ENCODE measurements at regions not wholly inside any gene's neighbourhood (a gene's known extent, or its start where the extent isn't known, plus 50 kb on each side); places are given as distances from the start of the nearest gene placed in this dataset.

- peak; percentile 60; the same call in 1 of the 2 replicates for TF ChIP-seq ZNF431 (CRISPR knock-in tag; IDR thresholded peaks at IDR 0.05)
- TF ChIP-seq E2F8 (IDR thresholded peaks at IDR 0.05; ENCODE audit: low read depth, partially characterized antibody): no peak
- TF ChIP-seq ZNF263 (CRISPR knock-in tag; IDR thresholded peaks at IDR 0.05; ENCODE audit: borderline replicate concordance): no peak
- TF ChIP-seq SMC3 (conservative IDR thresholded peaks at IDR 0.05; ENCODE audit: insufficient read depth, low read depth, low read length): no peak
- peak; percentile 69; the same call in 1 of the 2 replicates for TF ChIP-seq SOX6 (IDR thresholded peaks at IDR 0.05)
- no peak for TF ChIP-seq GABPA (tag; conservative IDR thresholded peaks at IDR 0.05; ENCODE audit: low read depth)
- no peak for TF ChIP-seq ZBTB33 (CRISPR knock-in tag; IDR thresholded peaks at IDR 0.05)
- TF ChIP-seq ZNF3 (CRISPR knock-in tag; IDR thresholded peaks at IDR 0.05): no peak
- no peak for TF ChIP-seq RBFOX2 (IDR thresholded peaks at IDR 0.05; ENCODE audit: low read depth, low read length)
- TF ChIP-seq TCFL5 (CRISPR knock-in tag; conservative IDR thresholded peaks at IDR 0.05): no peak
- no peak for TF ChIP-seq ETS2 (tag; IDR thresholded peaks at IDR 0.05; ENCODE audit: borderline replicate concordance, poor library complexity, severe bottlenecking)
- peak; percentile 72; the same call in 1 of the 2 replicates for TF ChIP-seq ZNF274 (IDR thresholded peaks at IDR 0.05; ENCODE audit: borderline replicate concordance, low read depth, low read length)
- TF ChIP-seq DLX4 (CRISPR knock-in tag; IDR thresholded peaks at IDR 0.05): no peak
- TF ChIP-seq NFIX (CRISPR knock-in tag; IDR thresholded peaks at IDR 0.05; ENCODE audit: low read depth): no peak
- peak; percentile 90 for TF ChIP-seq TCF7L2 (IDR thresholded peaks at IDR 0.05; ENCODE audit: low read depth, low read length)
- no peak for TF ChIP-seq HMBOX1 (IDR thresholded peaks at IDR 0.05)
- TF ChIP-seq, protein P1, sequence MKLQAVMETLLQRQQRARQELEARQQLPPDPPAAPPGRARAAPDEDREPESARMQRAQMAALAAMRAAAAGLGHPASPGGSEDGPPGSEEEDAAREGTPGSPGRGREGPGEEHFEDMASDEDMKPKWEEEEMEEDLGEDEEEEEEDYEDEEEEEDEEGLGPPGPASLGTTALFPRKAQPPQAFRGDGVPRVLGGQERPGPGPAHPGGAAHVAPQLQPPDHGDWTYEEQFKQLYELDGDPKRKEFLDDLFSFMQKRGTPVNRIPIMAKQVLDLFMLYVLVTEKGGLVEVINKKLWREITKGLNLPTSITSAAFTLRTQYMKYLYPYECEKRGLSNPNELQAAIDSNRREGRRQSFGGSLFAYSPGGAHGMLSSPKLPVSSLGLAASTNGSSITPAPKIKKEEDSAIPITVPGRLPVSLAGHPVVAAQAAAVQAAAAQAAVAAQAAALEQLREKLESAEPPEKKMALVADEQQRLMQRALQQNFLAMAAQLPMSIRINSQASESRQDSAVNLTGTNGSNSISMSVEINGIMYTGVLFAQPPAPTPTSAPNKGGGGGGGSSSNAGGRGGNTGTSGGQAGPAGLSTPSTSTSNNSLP (IDR thresholded peaks at IDR 0.05; ENCODE audit: borderline replicate concordance, low read depth, low read length): no peak
- no peak for TF ChIP-seq HNRNPLL (IDR thresholded peaks at IDR 0.05; ENCODE audit: low read depth, low read length, poor library complexity, severe bottlenecking)
- no peak for TF ChIP-seq NR1H2 (CRISPR knock-in tag; IDR thresholded peaks at IDR 0.05)
- TF ChIP-seq ERF (CRISPR knock-in tag; IDR thresholded peaks at IDR 0.05): no peak
Observed at GRCh38 chr9:14395317-14396082, 81.6 kb upstream of the NFIB start (continued).

Data from K562 (cell line).